AML-193 (cell line): ENCODE measurements at regions not wholly inside any gene's neighbourhood (a gene's known extent, or its start where the extent isn't known, plus 50 kb on each side); places are given as distances from the start of the nearest gene placed in this dataset.

Experiments
- DNase-seq, 2 experiments: peaks; one replicate each; lab custom pipeline; 2025; lab: John Stamatoyannopoulos, UW

GRCh38 chr7:46492466-46492865 is 571.4 kb upstream of the IGFBP3 start:
- no peak for DNase-seq

- no peak for DNase-seq
These were observed 569.3 kb upstream of the IGFBP3 start for GRCh38 chr7:46490406-46490805.

GRCh38 chr7:46489106-46489505 is 568.0 kb upstream of the IGFBP3 start:
- no peak for DNase-seq

GRCh38 chr7:46488607-46489006 is 567.5 kb upstream of the IGFBP3 start:
- no peak for DNase-seq

GRCh38 chr7:46486256-46487206 is 565.5 kb upstream of the IGFBP3 start:
- no peak for DNase-seq

GRCh38 chr7:46485481-46486065 is 564.5 kb upstream of the IGFBP3 start:
- DNase-seq = no peak

GRCh38 chr7:46484906-46485305 is 563.8 kb upstream of the IGFBP3 start:
- DNase-seq = no peak

GRCh38 chr7:46480619-46481018 is 559.5 kb upstream of the IGFBP3 start:
- DNase-seq = no peak

- no peak for DNase-seq
These were observed 558.6 kb upstream of the IGFBP3 start for GRCh38 chr7:46479680-46480079.

- no peak for DNase-seq
These were observed 557.0 kb upstream of the IGFBP3 start for GRCh38 chr7:46478046-46478445.

GRCh38 chr7:46468753-46469356 is 547.8 kb upstream of the IGFBP3 start:
- DNase-seq = no peak

- no peak for DNase-seq
These were observed 542.1 kb upstream of the IGFBP3 start for GRCh38 chr7:46463170-46463569.

- DNase-seq = no peak
These were observed 540.3 kb upstream of the IGFBP3 start for GRCh38 chr7:46461334-46461777.

GRCh38 chr7:46459942-46460341 is 538.9 kb upstream of the IGFBP3 start:
- DNase-seq = no peak

- DNase-seq = no peak
These were observed 533.7 kb upstream of the IGFBP3 start for GRCh38 chr7:46454816-46455215.

- no peak for DNase-seq
These were observed 531.6 kb upstream of the IGFBP3 start for GRCh38 chr7:46452561-46453135.

- DNase-seq = no peak
These were observed 530.8 kb upstream of the IGFBP3 start for GRCh38 chr7:46451846-46452245.

- DNase-seq = no peak
These were observed 529.8 kb upstream of the IGFBP3 start for GRCh38 chr7:46450886-46451285.

GRCh38 chr7:46450425-46450824 is 529.4 kb upstream of the IGFBP3 start:
- DNase-seq = no peak

- DNase-seq = no peak
These were observed 528.7 kb upstream of the IGFBP3 start for GRCh38 chr7:46449743-46450142.

- no peak for DNase-seq
These were observed 527.4 kb upstream of the IGFBP3 start for GRCh38 chr7:46448478-46448877.

- no peak for DNase-seq
These were observed 525.1 kb upstream of the IGFBP3 start for GRCh38 chr7:46446151-46446550.

- no peak for DNase-seq
These were observed 523.2 kb upstream of the IGFBP3 start for GRCh38 chr7:46444256-46444655.
